ENCODE measurements at regions not wholly inside any gene's neighbourhood (a gene's known extent, or its start where the extent isn't known, plus 50 kb on each side); places are given as distances from the start of the nearest gene placed in this dataset.

GRCh38 chr4:97152149-97152548 lies 991.1 kb downstream of the STPG2 start:
- TF ChIP-seq, protein P1, sequence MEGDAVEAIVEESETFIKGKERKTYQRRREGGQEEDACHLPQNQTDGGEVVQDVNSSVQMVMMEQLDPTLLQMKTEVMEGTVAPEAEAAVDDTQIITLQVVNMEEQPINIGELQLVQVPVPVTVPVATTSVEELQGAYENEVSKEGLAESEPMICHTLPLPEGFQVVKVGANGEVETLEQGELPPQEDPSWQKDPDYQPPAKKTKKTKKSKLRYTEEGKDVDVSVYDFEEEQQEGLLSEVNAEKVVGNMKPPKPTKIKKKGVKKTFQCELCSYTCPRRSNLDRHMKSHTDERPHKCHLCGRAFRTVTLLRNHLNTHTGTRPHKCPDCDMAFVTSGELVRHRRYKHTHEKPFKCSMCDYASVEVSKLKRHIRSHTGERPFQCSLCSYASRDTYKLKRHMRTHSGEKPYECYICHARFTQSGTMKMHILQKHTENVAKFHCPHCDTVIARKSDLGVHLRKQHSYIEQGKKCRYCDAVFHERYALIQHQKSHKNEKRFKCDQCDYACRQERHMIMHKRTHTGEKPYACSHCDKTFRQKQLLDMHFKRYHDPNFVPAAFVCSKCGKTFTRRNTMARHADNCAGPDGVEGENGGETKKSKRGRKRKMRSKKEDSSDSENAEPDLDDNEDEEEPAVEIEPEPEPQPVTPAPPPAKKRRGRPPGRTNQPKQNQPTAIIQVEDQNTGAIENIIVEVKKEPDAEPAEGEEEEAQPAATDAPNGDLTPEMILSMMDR (IDR thresholded peaks at IDR 0.05; ENCODE audit: insufficient read depth, low read depth, low read length): no peak
- TF ChIP-seq EZH2 (IDR thresholded peaks at IDR 0.05; ENCODE audit: insufficient read depth, low read length): no peak
